Activated naive CD4-positive, alpha-beta T cell treated with anti-CD3 and anti-CD28 coated beads for 36 hours (primary cell): ENCODE measurements at regions not wholly inside any gene's neighbourhood (a gene's known extent, or its start where the extent isn't known, plus 50 kb on each side); places are given as distances from the start of the nearest gene placed in this dataset.

Experiments
- CTCF ChIA-PET: fragments of 350-600 bp; sonication (Branson Sonifier 250); formaldehyde crosslinking; loops from one replicate; lab custom pipeline; 2021; ENCODE audit warnings: antibody characterized with exemption; lab: Charles Lee
- DNase-seq: peaks from one replicate; pipeline ENCODE4 v3.0.0-alpha.2; 2020
- H3K27ac Mint-ChIP-seq: one replicate; pipeline ENCODE4 v1.8.0; 2021; ENCODE audit warnings: mild to moderate bottlenecking, mixed read lengths
- H3K27me3 Mint-ChIP-seq: one replicate; pipeline ENCODE4 v1.8.0; 2021; ENCODE audit warnings: low read depth, mixed read lengths
- H3K36me3 Mint-ChIP-seq: one replicate; pipeline ENCODE4 v1.8.0; 2021; ENCODE audit warnings: low read depth, mixed read lengths
- H3K4me1 Mint-ChIP-seq: one replicate; pipeline ENCODE4 v1.8.0; 2021; ENCODE audit warnings: low read depth, mixed read lengths
- H3K4me3 Mint-ChIP-seq: one replicate; pipeline ENCODE4 v1.8.0; 2021; ENCODE audit warnings: mild to moderate bottlenecking, moderate library complexity, mixed read lengths
- H3K9me3 Mint-ChIP-seq: one replicate; pipeline ENCODE4 v1.8.0; 2021; ENCODE audit warnings: mixed read lengths
- intact Hi-C: fragments of 100-400 bp; cut with micrococcal nuclease; formaldehyde crosslinking; loops from one replicate; pipeline ENCODE4 v1.15.1; 2023

DNA sequence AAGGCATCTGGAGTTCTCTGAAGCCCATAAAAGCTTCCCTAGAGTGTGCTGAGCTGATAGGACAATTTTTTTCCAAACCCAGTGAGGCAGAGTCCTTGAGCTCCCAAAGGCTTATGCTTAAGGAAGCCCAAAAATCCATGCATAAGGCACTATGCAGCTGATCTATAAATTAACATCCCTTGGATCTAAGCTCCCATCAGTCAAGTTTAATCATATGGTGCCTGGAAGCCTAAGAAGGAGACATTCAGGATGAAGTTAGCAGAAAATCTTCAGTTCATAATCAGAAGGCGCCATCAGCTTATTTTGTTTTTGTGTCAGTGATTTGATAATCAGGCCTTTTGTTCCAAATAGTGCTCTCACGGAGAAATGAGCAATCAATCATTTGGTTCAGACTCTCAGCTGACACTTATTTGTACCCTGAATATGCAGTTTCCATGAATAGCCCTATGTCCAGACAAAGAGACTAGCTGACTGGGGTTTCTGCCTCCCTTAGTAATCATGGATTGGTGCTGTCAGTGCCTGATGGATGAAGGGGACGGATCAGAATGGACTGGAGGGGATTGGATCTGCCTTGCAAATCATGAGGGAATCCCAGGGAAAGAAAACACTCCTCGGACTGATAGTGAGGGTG, 464.8 kb upstream of the RGPD4 start:
- H3K4me3 Mint-ChIP-seq, result no peak overlapping the region
- no peaks in the 10 kb centered on the region for H3K27me3 Mint-ChIP-seq
- H3K9me3 Mint-ChIP-seq, result peaks cover 2% of the 10 kb centered on the region
- H3K27ac Mint-ChIP-seq, result no peak overlapping the region
- intact Hi-C loops, result no loop called here
- no peaks in the 10 kb centered on the region for H3K36me3 Mint-ChIP-seq
- DNase-seq, result no peak
- CTCF ChIA-PET, result no interaction called here
- H3K4me1 Mint-ChIP-seq, result no peaks in the 10 kb centered on the region

- DNase-seq, result no peak
- Mint-ChIP-seq H3K4me1 (no peaks in the 10 kb centered on the region), H3K27me3 (no peaks in the 10 kb centered on the region), H3K36me3 (no peaks in the 10 kb centered on the region), H3K4me3 (no peak overlapping the region), H3K27ac (no peak overlapping the region), H3K9me3 (peaks cover 6% of the 10 kb centered on the region)
- intact Hi-C loops, result no loop called here
- CTCF ChIA-PET, result no interaction called here
Observed at GRCh38 chr2:107362993-107363392, 463.7 kb upstream of the RGPD4 start.

DNA sequence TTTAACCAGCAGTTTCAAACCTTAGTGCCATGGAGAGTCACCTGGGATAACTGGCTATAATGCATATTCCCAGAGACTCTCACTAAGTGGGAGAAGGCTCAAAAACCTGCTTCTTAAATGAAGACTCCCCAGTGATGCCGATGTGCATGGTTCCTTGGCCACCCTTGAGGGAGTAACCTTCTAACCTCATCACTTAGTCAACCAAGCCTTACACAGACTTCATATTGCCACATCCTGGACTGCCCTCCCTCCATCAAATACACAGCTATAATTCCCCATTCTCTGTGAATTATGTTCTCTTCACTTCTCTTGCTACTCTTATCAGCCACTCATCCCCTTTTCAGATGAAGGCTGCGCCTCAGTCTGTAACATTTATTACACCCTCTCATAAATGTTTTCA, 462.9 kb upstream of the RGPD4 start:
- no peak for DNase-seq
- no peaks in the 10 kb centered on the region for H3K4me1 Mint-ChIP-seq
- CTCF ChIA-PET, result no interaction called here
- no peaks in the 10 kb centered on the region for H3K36me3 Mint-ChIP-seq
- H3K27me3 Mint-ChIP-seq, result no peaks in the 10 kb centered on the region
- intact Hi-C loops, result no loop called here
- H3K4me3 Mint-ChIP-seq, result no peak overlapping the region
- peaks cover 7% of the 10 kb centered on the region for H3K9me3 Mint-ChIP-seq
- H3K27ac Mint-ChIP-seq, result no peak overlapping the region

DNA sequence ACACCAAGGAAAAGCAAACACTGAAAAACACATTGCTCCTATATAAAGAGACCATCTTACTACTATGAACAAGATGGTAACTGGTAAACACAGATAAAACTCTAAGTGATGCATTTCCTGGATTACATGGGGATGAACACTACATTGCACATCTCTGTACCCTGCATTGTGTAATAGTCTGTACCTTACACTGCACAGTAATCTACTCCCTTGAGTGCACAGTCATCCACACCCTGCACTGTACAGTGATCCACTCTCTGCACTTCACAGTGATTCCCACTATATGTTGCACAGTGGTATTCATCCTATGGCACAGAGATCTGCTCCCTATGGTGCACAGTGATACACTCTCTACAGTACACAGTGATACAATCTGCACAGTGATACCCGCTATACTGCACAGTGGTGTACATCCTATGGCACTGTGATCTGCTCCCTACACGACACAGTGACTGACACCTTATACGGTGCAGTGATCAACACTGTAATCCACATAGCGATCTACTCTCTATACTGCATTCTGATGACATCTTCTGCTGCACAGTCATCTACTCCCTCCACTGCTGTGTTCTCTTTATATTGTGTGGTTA, 462.2 kb upstream of the RGPD4 start:
- CTCF ChIA-PET, result no interaction called here
- H3K27me3 Mint-ChIP-seq, result no peaks in the 10 kb centered on the region
- H3K36me3 Mint-ChIP-seq, result no peaks in the 10 kb centered on the region
- no peak overlapping the region for H3K27ac Mint-ChIP-seq
- H3K9me3 Mint-ChIP-seq, result peaks cover 7% of the 10 kb centered on the region
- no peak for DNase-seq
- no peaks in the 10 kb centered on the region for H3K4me1 Mint-ChIP-seq
- intact Hi-C loops, result no loop called here
- no peak overlapping the region for H3K4me3 Mint-ChIP-seq

- Mint-ChIP-seq H3K27me3 (peaks cover 3% of the 10 kb centered on the region), H3K4me1 (no peaks in the 10 kb centered on the region), H3K4me3 (no peak overlapping the region), H3K36me3 (no peaks in the 10 kb centered on the region), H3K27ac (no peak overlapping the region), H3K9me3 (peaks cover 2% of the 10 kb centered on the region)
- DNase-seq, result no peak
- intact Hi-C loops, result no loop called here
- CTCF ChIA-PET, result no interaction called here
Observed at GRCh38 chr2:107374249-107374648, 452.4 kb upstream of the RGPD4 start.

- H3K4me3 Mint-ChIP-seq, result no peak overlapping the region
- H3K36me3 Mint-ChIP-seq, result no peaks in the 10 kb centered on the region
- CTCF ChIA-PET, result no interaction called here
- no peak for DNase-seq
- H3K27me3 Mint-ChIP-seq, result peaks cover 3% of the 10 kb centered on the region
- no peaks in the 10 kb centered on the region for H3K4me1 Mint-ChIP-seq
- peaks cover 8% of the 10 kb centered on the region for H3K9me3 Mint-ChIP-seq
- H3K27ac Mint-ChIP-seq, result no peak overlapping the region
- intact Hi-C loops, result no loop called here
Observed at GRCh38 chr2:107376909-107377308, 449.8 kb upstream of the RGPD4 start.

GRCh38 chr2:107380912-107381311, 445.8 kb upstream of the RGPD4 start:
- Mint-ChIP-seq H3K27ac (no peak overlapping the region), H3K4me1 (no peaks in the 10 kb centered on the region), H3K4me3 (no peak overlapping the region), H3K9me3 (peaks cover 8% of the 10 kb centered on the region), H3K27me3 (peaks cover 2% of the 10 kb centered on the region), H3K36me3 (no peaks in the 10 kb centered on the region)
- DNase-seq, result no peak
- CTCF ChIA-PET, result no interaction called here
- intact Hi-C loops, result no loop called here

- peaks cover 10% of the 10 kb centered on the region for H3K9me3 Mint-ChIP-seq
- no peak overlapping the region for H3K27ac Mint-ChIP-seq
- H3K36me3 Mint-ChIP-seq, result no peaks in the 10 kb centered on the region
- CTCF ChIA-PET, result no interaction called here
- intact Hi-C loops, result no loop called here
- H3K4me3 Mint-ChIP-seq, result no peak overlapping the region
- DNase-seq, result no peak
- no peaks in the 10 kb centered on the region for H3K4me1 Mint-ChIP-seq
- peaks cover 2% of the 10 kb centered on the region for H3K27me3 Mint-ChIP-seq
Observed at GRCh38 chr2:107383691-107384090, 443.0 kb upstream of the RGPD4 start.

- no peak overlapping the region for H3K27ac Mint-ChIP-seq
- intact Hi-C loops, result no loop called here
- no peak overlapping the region for H3K4me3 Mint-ChIP-seq
- peaks cover 10% of the 10 kb centered on the region for H3K9me3 Mint-ChIP-seq
- CTCF ChIA-PET, result no interaction called here
- H3K36me3 Mint-ChIP-seq, result no peaks in the 10 kb centered on the region
- H3K4me1 Mint-ChIP-seq, result no peaks in the 10 kb centered on the region
- peaks cover 2% of the 10 kb centered on the region for H3K27me3 Mint-ChIP-seq
- DNase-seq, result no peak
Observed at GRCh38 chr2:107384422-107384821, 442.3 kb upstream of the RGPD4 start.

DNA sequence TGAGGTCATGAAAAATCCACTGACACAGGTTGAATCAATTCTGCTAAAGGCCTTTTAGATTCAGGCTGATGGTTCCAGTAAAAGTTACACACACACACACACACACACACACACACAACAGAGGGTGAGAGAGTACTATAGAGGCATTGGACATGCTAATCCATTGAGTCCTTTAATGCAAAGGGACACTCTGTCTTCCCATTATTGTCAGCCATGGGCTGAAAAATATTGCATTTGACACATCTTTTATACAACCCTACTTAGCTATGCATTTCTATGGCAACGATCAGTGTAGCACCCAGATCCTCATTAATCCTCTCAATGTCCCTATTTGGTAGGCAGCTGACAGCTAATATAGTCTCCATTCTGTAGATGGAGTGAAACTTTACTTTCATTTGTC, 440.8 kb upstream of the RGPD4 start:
- H3K36me3 Mint-ChIP-seq, result no peaks in the 10 kb centered on the region

GRCh38 chr2:107392241-107392704, 434.4 kb upstream of the RGPD4 start:
- H3K36me3 Mint-ChIP-seq, result no peaks in the 10 kb centered on the region
- no peak overlapping the region for H3K4me3 Mint-ChIP-seq
- H3K27ac Mint-ChIP-seq, result no peak overlapping the region

More for the DNA sequence above, 440.8 kb upstream of the RGPD4 start:
- Mint-ChIP-seq H3K27ac (no peak overlapping the region), H3K9me3 (peaks cover 4% of the 10 kb centered on the region), H3K27me3 (peaks cover 2% of the 10 kb centered on the region), H3K4me1 (no peaks in the 10 kb centered on the region), H3K4me3 (no peak overlapping the region)
- intact Hi-C loops, result no loop called here
- CTCF ChIA-PET, result no interaction called here
- no peak for DNase-seq

DNA sequence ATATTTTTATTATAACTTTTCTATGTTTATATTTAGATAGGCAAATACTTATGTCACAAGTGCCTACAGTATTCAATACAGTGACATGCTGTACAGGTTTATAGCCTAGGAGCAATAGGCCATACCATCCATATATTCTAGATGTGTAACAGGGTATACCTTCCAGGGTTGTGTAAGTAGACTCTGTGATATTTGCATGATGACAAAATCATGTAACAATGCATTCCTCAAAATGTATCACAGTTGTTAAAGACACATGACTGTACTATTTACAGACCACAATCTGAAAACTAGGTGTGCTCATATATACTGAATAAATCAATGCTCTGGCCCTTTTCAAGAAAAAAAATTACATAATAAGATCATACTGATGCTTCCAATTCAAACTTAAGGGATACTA, 433.2 kb upstream of the RGPD4 start:
- Mint-ChIP-seq H3K9me3 (peaks cover 2% of the 10 kb centered on the region), H3K27ac (no peak overlapping the region), H3K4me3 (no peak overlapping the region), H3K4me1 (no peaks in the 10 kb centered on the region), H3K27me3 (no peaks in the 10 kb centered on the region), H3K36me3 (no peaks in the 10 kb centered on the region)
- intact Hi-C loops, result no loop called here
- CTCF ChIA-PET, result no interaction called here
- no peak for DNase-seq

More at GRCh38 chr2:107392241-107392704, 434.4 kb upstream of the RGPD4 start:
- Mint-ChIP-seq H3K4me1 (no peaks in the 10 kb centered on the region), H3K9me3 (peaks cover 3% of the 10 kb centered on the region), H3K27me3 (no peaks in the 10 kb centered on the region)
- CTCF ChIA-PET, result no interaction called here
- intact Hi-C loops, result no loop called here
- no peak for DNase-seq

DNA sequence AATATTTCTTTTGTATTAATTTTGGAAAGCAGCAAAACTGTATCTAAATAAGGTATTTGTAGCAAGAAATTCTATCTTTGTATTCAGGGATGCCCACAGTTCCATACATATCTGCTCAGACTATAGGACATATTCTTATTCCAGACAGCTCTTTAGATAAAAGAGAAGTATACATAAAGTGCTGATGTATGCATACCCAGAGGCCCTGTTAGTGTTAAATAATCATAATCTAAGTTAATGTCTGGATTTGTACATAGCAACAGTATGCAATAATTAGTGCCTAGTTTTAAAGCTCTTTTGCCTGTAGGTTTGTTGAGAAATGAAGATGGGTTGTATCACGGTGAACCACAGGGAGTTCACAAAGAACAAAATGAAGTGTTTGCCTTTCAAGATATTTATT, 428.0 kb upstream of the RGPD4 start:
- Mint-ChIP-seq H3K4me1 (no peaks in the 10 kb centered on the region), H3K36me3 (no peaks in the 10 kb centered on the region), H3K4me3 (no peak overlapping the region), H3K9me3 (no peaks in the 10 kb centered on the region), H3K27me3 (no peaks in the 10 kb centered on the region), H3K27ac (no peak overlapping the region)
- intact Hi-C loops, result no loop called here
- no peak for DNase-seq
- CTCF ChIA-PET, result no interaction called here
